ENCODE measurements at regions not wholly inside any gene's neighbourhood (a gene's known extent, or its start where the extent isn't known, plus 50 kb on each side); places are given as distances from the start of the nearest gene placed in this dataset.

- peak; percentile 28 for ATAC-seq
Measured at GRCh38 chr4:44869985-44870384, 143.6 kb upstream of the GNPDA2 start.

GRCh38 chr4:44869222-44869882 is 143.0 kb upstream of the GNPDA2 start:
- no peak for ATAC-seq
- Histone ChIP-seq H3K27ac (no peak overlapping the region), H3K4me1 (no peaks in the 10 kb centered on the region), H3K4me3 (no peak overlapping the region), H3K27me3 (no peaks in the 10 kb centered on the region), H3K36me3 (no peaks in the 10 kb centered on the region), H3K9me3 (no peaks in the 10 kb centered on the region)
- TF ChIP-seq CTCF (IDR thresholded peaks at IDR 0.05) (no peak), POLR2A (IDR thresholded peaks at IDR 0.05) (no peak)
- WGBS, 2 donors (ENCODE audit: low coverage in 1 of 2) = 100% methylated on average over 1 of the region's 2 CpGs; no CpG with 5 or more reads in 1 of the 2 donors

More at GRCh38 chr4:44869985-44870384, 143.6 kb upstream of the GNPDA2 start:
- Histone ChIP-seq H3K4me3 (no peak overlapping the region), H3K4me1 (no peaks in the 10 kb centered on the region), H3K27me3 (no peaks in the 10 kb centered on the region), H3K9me3 (no peaks in the 10 kb centered on the region), H3K36me3 (no peaks in the 10 kb centered on the region), H3K27ac (no peak overlapping the region)
- 100% methylated on average over 1 of the region's 2 CpGs; no CpG with 5 or more reads in 1 of the 2 donors for WGBS, 2 donors (ENCODE audit: low coverage in 1 of 2)
- TF ChIP-seq POLR2AphosphoS5 (IDR thresholded peaks at IDR 0.05) = no peak
- TF ChIP-seq EP300 (IDR thresholded peaks at IDR 0.05) = no peak
- TF ChIP-seq POLR2A (IDR thresholded peaks at IDR 0.05) = no peak
- TF ChIP-seq CTCF (IDR thresholded peaks at IDR 0.05) = no peak

- no peak for TF ChIP-seq EP300 (IDR thresholded peaks at IDR 0.05)
- TF ChIP-seq POLR2AphosphoS5 (IDR thresholded peaks at IDR 0.05) = no peak
- no peak for TF ChIP-seq POLR2A (IDR thresholded peaks at IDR 0.05)
- TF ChIP-seq CTCF (IDR thresholded peaks at IDR 0.05) = no peak
- Histone ChIP-seq H3K9me3 (no peaks in the 10 kb centered on the region), H3K36me3 (no peaks in the 10 kb centered on the region), H3K4me3 (no peak overlapping the region), H3K4me1 (peaks cover 0 to 4% (median 0%) of the 10 kb centered on the region in 3 donors), H3K27ac (no peak overlapping the region), H3K27me3 (no peaks in the 10 kb centered on the region)
- no peak for ATAC-seq
Measured at GRCh38 chr4:44861756-44862155, 135.4 kb upstream of the GNPDA2 start.

- H3K4me1 ChIP-seq = peaks cover 0 to 4% (median 0%) of the 10 kb centered on the region in 3 donors
- no peaks in the 10 kb centered on the region for H3K27me3 ChIP-seq
- H3K27ac ChIP-seq = no peak overlapping the region
- TF ChIP-seq CTCF (IDR thresholded peaks at IDR 0.05) (no peak), EP300 (IDR thresholded peaks at IDR 0.05) (no peak), POLR2A (IDR thresholded peaks at IDR 0.05) (no peak), POLR2AphosphoS5 (IDR thresholded peaks at IDR 0.05) (no peak)
- no peaks in the 10 kb centered on the region for H3K36me3 ChIP-seq
- H3K4me3 ChIP-seq = no peak overlapping the region
- WGBS, 2 donors (ENCODE audit: low coverage in 1 of 2) = 19 to 22% methylated on average over 2 of the region's 2 CpGs
- no peak for ATAC-seq
- H3K9me3 ChIP-seq = no peaks in the 10 kb centered on the region
Measured at GRCh38 chr4:44859477-44859876, 133.1 kb upstream of the GNPDA2 start.

GRCh38 chr4:44848466-44848865 is 122.1 kb upstream of the GNPDA2 start:
- Histone ChIP-seq H3K4me3 (no peak overlapping the region), H3K9me3 (no peaks in the 10 kb centered on the region), H3K4me1 (peaks cover 0 to 11% (median 0%) of the 10 kb centered on the region in 3 donors), H3K36me3 (no peaks in the 10 kb centered on the region), H3K27me3 (no peaks in the 10 kb centered on the region), H3K27ac (no peak overlapping the region)
- ATAC-seq = no peak
- TF ChIP-seq CTCF (IDR thresholded peaks at IDR 0.05) (no peak), EP300 (IDR thresholded peaks at IDR 0.05) (no peak), POLR2A (IDR thresholded peaks at IDR 0.05) (no peak), POLR2AphosphoS5 (IDR thresholded peaks at IDR 0.05) (no peak)
